Transverse colon (tissue), 4 donors: ENCODE measurements at regions not wholly inside any gene's neighbourhood (a gene's known extent, or its start where the extent isn't known, plus 50 kb on each side); places are given as distances from the start of the nearest gene placed in this dataset.

Experiments
- DNase-seq: peaks from one replicate; pipeline ENCODE4 v3.0.0-alpha.2; 2019
- H3K27ac ChIP-seq, 4 donors: fragments of 200-600 bp; sonication (generic); 2 replicates each; pipeline ENCODE4 v1.5.1; 2016 to 2018; ENCODE audit warnings: inconsistent platforms in 4 of 4
- H3K27me3 ChIP-seq: fragments of 200-600 bp; sonication (generic); 2 replicates; pipeline ENCODE4 v1.5.1; 2017; ENCODE audit warnings: inconsistent platforms
- H3K36me3 ChIP-seq, 4 donors: fragments of 200-600 bp; sonication (generic); 2 replicates each; pipeline ENCODE4 v1.5.1; 2017 to 2019; ENCODE audit warnings: inconsistent platforms in 4 of 4
- H3K4me1 ChIP-seq, 4 donors: fragments of 200-600 bp; sonication (generic); 2 replicates each; pipeline ENCODE4 v1.5.1; 2017 to 2020; ENCODE audit warnings: inconsistent platforms in 4 of 4
- H3K4me3 ChIP-seq, 4 donors: fragments of 200-600 bp; sonication (generic); 1 replicate in 1 of 4; 2 replicates in 3 of 4; pipeline versions ENCODE4 v1.5.1 to v1.6.1; 2017 to 2019; ENCODE audit warnings: inconsistent platforms in 4 of 4
- H3K9me3 ChIP-seq, 2 donors: fragments of 200-600 bp; sonication (generic); 2 replicates each; pipeline ENCODE4 v1.5.1; 2017 to 2019; ENCODE audit warnings: inconsistent platforms in 2 of 2
- CTCF ChIP-seq, 5 experiments: fragments of 200-600 bp in 3 of 5; fragments of 450-650 bp in 2 of 5; sonication (generic) in 3 of 5; IDR thresholded peaks; 1 replicate in 2 of 5; 2 replicates in 3 of 5; pipeline ENCODE4 v1.5.1; 2016 to 2017; ENCODE audit warnings: antibody characterized with exemption in 5 of 5, inconsistent platforms in 3 of 5, mild to moderate bottlenecking in 2 of 5, moderate library complexity in 1 of 5
- EP300 ChIP-seq: sonication (generic); formaldehyde crosslinking; IDR thresholded peaks from one replicate; pipeline ENCODE4 v1.6.1; 2017; ENCODE audit warnings: antibody characterized with exemption, low read depth
- POLR2A ChIP-seq: fragments of 450-650 bp; IDR thresholded peaks from one replicate; pipeline ENCODE4 v1.6.1; 2016; ENCODE audit warnings: antibody characterized with exemption, mild to moderate bottlenecking, moderate library complexity
- POLR2AphosphoS5 ChIP-seq, 3 donors: sonication (generic); formaldehyde crosslinking; IDR thresholded peaks; one replicate each; pipeline ENCODE4 v1.6.1; 2016; ENCODE audit warnings: antibody characterized with exemption in 3 of 3
- WGBS, 2 donors: methylation state at CpG; one replicate each; pipeline ENCODE4 v1.1.5; 2018; ENCODE audit warnings: low coverage in 1 of 2; 5-methylcytosine and 5-hydroxymethylcytosine counted together
- in situ Hi-C, 4 donors: fragments of 200-750 bp; cut with MboI; loops; one replicate each; pipeline versions ENCODE4 v1.15.0 to v1.15.1; 2017; ENCODE audit warnings: low sequenced_read_pairs in 3 of 4, low pct_ligation_motif_present in 1 of 4, low pct_unique_long_range_greater_than_20kb in 1 of 4
- intact Hi-C: fragments of 100-400 bp; cut with DNase I; formaldehyde crosslinking; loops from one replicate; pipeline ENCODE4 v1.15.1; 2023; ENCODE audit warnings: low total_unique reads

GRCh38 chr15:94845390-94845716, 614.0 kb downstream of the MCTP2 start:
- no peak for DNase-seq
- no peak for TF ChIP-seq POLR2A
- no peak for TF ChIP-seq POLR2AphosphoS5 (IDR thresholded peaks at IDR 0.05)
- peak in 1 of 5 experiments; percentile 15 for TF ChIP-seq CTCF (IDR thresholded peaks at IDR 0.05)
- Histone ChIP-seq H3K27me3 (no peaks in the 10 kb centered on the region), H3K4me3 (peak overlapping the region in 3 of 4 donors; percentile 34 to 54 (median 42)), H3K4me1 (peaks cover 0 to 26% (median 17%) of the 10 kb centered on the region in 4 donors), H3K27ac (peak overlapping the region; percentile 86 to 92 (median 90)), H3K36me3 (no peaks in the 10 kb centered on the region), H3K9me3 (no peaks in the 10 kb centered on the region)
- intact Hi-C loops (no loop called here), in situ Hi-C loops (no loop called here)
- 20 to 45% methylated on average over 3 to 9 of the region's 9 CpGs for WGBS, 2 donors

- H3K27ac ChIP-seq, result no peak overlapping the region
- TF ChIP-seq EP300 (no peak), POLR2AphosphoS5 (IDR thresholded peaks at IDR 0.05) (no peak), CTCF (IDR thresholded peaks at IDR 0.05) (no peak), POLR2A (no peak)
- H3K4me1 ChIP-seq, result peaks cover 0 to 21% (median 13%) of the 10 kb centered on the region in 4 donors
- no peak for DNase-seq
- in situ Hi-C loops (no loop called here), intact Hi-C loops (no loop called here)
- no peaks in the 10 kb centered on the region for H3K27me3 ChIP-seq
- H3K36me3 ChIP-seq, result no peaks in the 10 kb centered on the region
- WGBS, 2 donors, result 72 to 76% methylated on average over 3 to 4 of the region's 4 CpGs
- no peak overlapping the region for H3K4me3 ChIP-seq
- no peaks in the 10 kb centered on the region for H3K9me3 ChIP-seq
Measured at GRCh38 chr15:94847325-94847724, 616.0 kb downstream of the MCTP2 start.

- WGBS, 2 donors, result 92 to 94% methylated on average over 5 of the region's 5 CpGs
- DNase-seq, result no peak
- Histone ChIP-seq H3K36me3 (no peaks in the 10 kb centered on the region), H3K4me3 (no peak overlapping the region), H3K27me3 (no peaks in the 10 kb centered on the region), H3K27ac (no peak overlapping the region), H3K4me1 (peaks cover 0 to 18% (median 11%) of the 10 kb centered on the region in 4 donors), H3K9me3 (no peaks in the 10 kb centered on the region)
- in situ Hi-C loops (no loop called here), intact Hi-C loops (no loop called here)
- TF ChIP-seq POLR2A (no peak), CTCF (IDR thresholded peaks at IDR 0.05) (no peak), POLR2AphosphoS5 (IDR thresholded peaks at IDR 0.05) (no peak), EP300 (no peak)
Measured at GRCh38 chr15:94848054-94848453, 616.7 kb downstream of the MCTP2 start.

- peaks cover 0 to 19% (median 5%) of the 10 kb centered on the region in 4 donors for H3K4me1 ChIP-seq
- intact Hi-C loops (no loop called here), in situ Hi-C loops (no loop called here)
- H3K4me3 ChIP-seq, result no peak overlapping the region
- no peak overlapping the region for H3K27ac ChIP-seq
- no peaks in the 10 kb centered on the region for H3K27me3 ChIP-seq
- WGBS, 2 donors, result 85 to 94% methylated on average over 3 of the region's 3 CpGs
- H3K36me3 ChIP-seq, result no peaks in the 10 kb centered on the region
- no peak for TF ChIP-seq POLR2A
- TF ChIP-seq EP300, result no peak
- no peak for TF ChIP-seq POLR2AphosphoS5 (IDR thresholded peaks at IDR 0.05)
- TF ChIP-seq CTCF (IDR thresholded peaks at IDR 0.05), result no peak
- H3K9me3 ChIP-seq, result no peaks in the 10 kb centered on the region
- DNase-seq, result no peak
Measured at GRCh38 chr15:94855018-94855408, 623.7 kb downstream of the MCTP2 start.
